GM12873 (cell line): ENCODE measurements at regions not wholly inside any gene's neighbourhood (a gene's known extent, or its start where the extent isn't known, plus 50 kb on each side); places are given as distances from the start of the nearest gene placed in this dataset.

Experiments
- CTCF ChIP-seq: IDR thresholded peaks from 2 replicates; pipeline ENCODE4 v1.5.1; 2012; ENCODE audit warnings: low read depth, mild to moderate bottlenecking, moderate library complexity, low read length, control low read depth; ENCODE audit not compliant: insufficient read depth; ENCODE audit errors: missing control alignments

- TF ChIP-seq CTCF = no peak
Measured at GRCh38 chr12:114272605-114273004, 133.3 kb downstream of the TBX5 start.

- TF ChIP-seq CTCF = no peak
Measured at GRCh38 chr12:114272071-114272470, 133.9 kb downstream of the TBX5 start.

GRCh38 chr12:114269153-114269552 is 136.8 kb downstream of the TBX5 start:
- TF ChIP-seq CTCF = no peak

- TF ChIP-seq CTCF = no peak
Measured at GRCh38 chr12:114266536-114266935, 139.4 kb downstream of the TBX5 start.

- no peak for TF ChIP-seq CTCF
Measured at GRCh38 chr12:114265036-114265435, 140.9 kb downstream of the TBX5 start.

- no peak for TF ChIP-seq CTCF
Measured at GRCh38 chr12:114263056-114263805, 142.7 kb downstream of the TBX5 start.

GRCh38 chr12:114257687-114258086 is 148.3 kb downstream of the TBX5 start:
- no peak for TF ChIP-seq CTCF

- no peak for TF ChIP-seq CTCF
Measured at GRCh38 chr12:114254998-114255397, 150.9 kb downstream of the TBX5 start.
